Glutamatergic neuron (in vitro differentiated cells): ENCODE measurements at regions not wholly inside any gene's neighbourhood (a gene's known extent, or its start where the extent isn't known, plus 50 kb on each side); places are given as distances from the start of the nearest gene placed in this dataset. TPM values are rescaled to one million over a fixed set of nuclear protein-coding genes. Genes with fewer than 3 reads are reported as not detected.

Source experiments
- DNase-seq: peaks from one replicate; pipeline ENCODE4 v3.0.0; 2022
- H3K27ac Mint-ChIP-seq: one replicate; pipeline ENCODE4 v1.8.0; 2020; ENCODE audit warnings: mild to moderate bottlenecking, mixed read lengths, inconsistent platforms; ENCODE audit not compliant: unreplicated experiment
- H3K27me3 Mint-ChIP-seq: one replicate; pipeline ENCODE4 v1.8.0; 2020; ENCODE audit warnings: mild to moderate bottlenecking, moderate library complexity, mixed read lengths, inconsistent platforms; ENCODE audit not compliant: unreplicated experiment
- H3K36me3 Mint-ChIP-seq: one replicate; pipeline ENCODE4 v1.8.0; 2020; ENCODE audit warnings: mild to moderate bottlenecking, mixed read lengths, inconsistent platforms; ENCODE audit not compliant: unreplicated experiment
- H3K4me1 Mint-ChIP-seq: one replicate; pipeline ENCODE4 v1.8.0; 2020; ENCODE audit warnings: mild to moderate bottlenecking, low read depth, mixed read lengths, inconsistent platforms; ENCODE audit not compliant: unreplicated experiment
- H3K4me3 Mint-ChIP-seq: one replicate; pipeline ENCODE4 v1.8.0; 2020; ENCODE audit warnings: mild to moderate bottlenecking, mixed read lengths, inconsistent platforms; ENCODE audit not compliant: unreplicated experiment
- H3K9me3 Mint-ChIP-seq: one replicate; pipeline ENCODE4 v1.8.0; 2020; ENCODE audit warnings: mild to moderate bottlenecking, moderate library complexity, mixed read lengths, inconsistent platforms; ENCODE audit not compliant: unreplicated experiment
- microRNA-seq: library from miRNA; unstranded; fragments of <30 nt; microRNA quantifications from one replicate; pipeline ENCODE4, GENCODE V29; 2020; ENCODE audit not compliant: unreplicated experiment
- TF ChIP-seq, protein P1 (sequence below): fragments of 200-600 bp; sonication (generic); IDR thresholded peaks from one replicate; pipeline ENCODE4 v1.5.0; 2021; ENCODE audit not compliant: partially characterized antibody, unreplicated experiment

DNA sequence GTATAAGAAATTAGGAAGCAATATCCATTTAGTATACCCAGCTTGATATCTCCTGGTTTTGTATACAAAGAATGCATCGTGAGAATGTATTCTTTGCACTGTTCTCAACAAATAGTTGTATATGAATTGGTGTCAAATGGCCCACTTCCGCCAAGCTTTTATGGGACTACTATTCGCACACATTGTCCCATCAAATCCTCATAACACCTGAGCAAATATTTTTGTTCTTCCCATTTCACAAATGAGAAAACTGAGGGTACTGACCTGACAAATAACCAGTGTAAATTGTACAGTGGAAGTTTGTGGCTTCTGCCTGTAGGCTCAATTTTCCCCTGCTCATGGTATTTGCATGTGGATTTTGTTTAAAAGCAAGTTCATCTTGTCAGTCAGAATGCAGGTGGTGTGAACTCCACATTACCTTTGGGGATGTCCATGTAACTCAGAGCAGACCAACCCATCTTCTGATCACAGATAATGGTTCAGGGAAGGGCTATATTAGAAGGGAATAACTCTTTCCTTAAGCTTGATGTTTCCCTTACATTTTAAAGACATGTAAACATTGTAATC is 51.5 kb upstream of the FAM241A start:
- TF ChIP-seq, protein P1, sequence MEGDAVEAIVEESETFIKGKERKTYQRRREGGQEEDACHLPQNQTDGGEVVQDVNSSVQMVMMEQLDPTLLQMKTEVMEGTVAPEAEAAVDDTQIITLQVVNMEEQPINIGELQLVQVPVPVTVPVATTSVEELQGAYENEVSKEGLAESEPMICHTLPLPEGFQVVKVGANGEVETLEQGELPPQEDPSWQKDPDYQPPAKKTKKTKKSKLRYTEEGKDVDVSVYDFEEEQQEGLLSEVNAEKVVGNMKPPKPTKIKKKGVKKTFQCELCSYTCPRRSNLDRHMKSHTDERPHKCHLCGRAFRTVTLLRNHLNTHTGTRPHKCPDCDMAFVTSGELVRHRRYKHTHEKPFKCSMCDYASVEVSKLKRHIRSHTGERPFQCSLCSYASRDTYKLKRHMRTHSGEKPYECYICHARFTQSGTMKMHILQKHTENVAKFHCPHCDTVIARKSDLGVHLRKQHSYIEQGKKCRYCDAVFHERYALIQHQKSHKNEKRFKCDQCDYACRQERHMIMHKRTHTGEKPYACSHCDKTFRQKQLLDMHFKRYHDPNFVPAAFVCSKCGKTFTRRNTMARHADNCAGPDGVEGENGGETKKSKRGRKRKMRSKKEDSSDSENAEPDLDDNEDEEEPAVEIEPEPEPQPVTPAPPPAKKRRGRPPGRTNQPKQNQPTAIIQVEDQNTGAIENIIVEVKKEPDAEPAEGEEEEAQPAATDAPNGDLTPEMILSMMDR, result no peak
- Mint-ChIP-seq H3K27me3 (no peaks in the 10 kb centered on the region), H3K36me3 (no peaks in the 10 kb centered on the region), H3K27ac (no peak overlapping the region), H3K4me1 (no peaks in the 10 kb centered on the region), H3K4me3 (no peak overlapping the region), H3K9me3 (no peaks in the 10 kb centered on the region)
- no peak for DNase-seq

DNA sequence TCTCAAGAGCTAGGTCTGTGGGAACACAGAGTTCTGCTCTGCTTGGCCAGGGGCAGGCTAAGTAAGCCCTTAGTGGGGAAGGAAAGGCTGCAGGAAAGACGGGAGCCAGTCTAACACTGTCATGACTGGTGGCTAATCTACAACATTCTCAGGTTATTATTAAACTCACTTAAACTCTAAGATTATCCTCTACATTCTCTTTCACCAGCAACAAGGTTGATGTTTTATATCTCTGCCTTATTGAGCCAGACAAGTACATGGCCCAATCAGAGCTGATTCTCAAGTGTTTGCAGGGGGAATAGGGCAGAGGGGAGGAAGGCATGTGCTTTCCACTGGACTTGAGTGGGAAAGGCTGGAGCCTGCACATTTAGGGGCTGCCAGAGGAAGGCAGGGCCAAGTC is 50.9 kb upstream of the FAM241A start:
- H3K9me3 Mint-ChIP-seq, result no peaks in the 10 kb centered on the region
- no peak for DNase-seq
- H3K4me1 Mint-ChIP-seq, result no peaks in the 10 kb centered on the region
- H3K4me3 Mint-ChIP-seq, result no peak overlapping the region
- TF ChIP-seq, protein P1, result no peak
- H3K27ac Mint-ChIP-seq, result no peak overlapping the region
- no peaks in the 10 kb centered on the region for H3K27me3 Mint-ChIP-seq
- no peaks in the 10 kb centered on the region for H3K36me3 Mint-ChIP-seq

Small RNA genes lying in the stretch of these regions (microRNA-seq; reads per million reads assigned to microRNA genes)
- gene MIR297, result not detected
